Thyroid gland (tissue), 4 donors: ENCODE measurements at regions not wholly inside any gene's neighbourhood (a gene's known extent, or its start where the extent isn't known, plus 50 kb on each side); places are given as distances from the start of the nearest gene placed in this dataset.

Source experiments
- POLR2A ChIP-seq, 2 donors: fragments of 450-650 bp; IDR thresholded peaks; one replicate each; pipeline ENCODE4 v1.6.1; 2017; ENCODE audit warnings: antibody characterized with exemption in 2 of 2, mild to moderate bottlenecking in 2 of 2, moderate library complexity in 1 of 2
- TF ChIP-seq, protein P1 (sequence below), 6 experiments: fragments of 200-600 bp in 3 of 6; fragments of 450-650 bp in 3 of 6; sonication (generic) in 3 of 6; IDR thresholded peaks; one replicate each; pipeline ENCODE4 v1.5.1; 2016 to 2019; ENCODE audit warnings: antibody characterized with exemption in 6 of 6, mild to moderate bottlenecking in 2 of 6, inconsistent platforms in 1 of 6, moderate library complexity in 1 of 6

DNA sequence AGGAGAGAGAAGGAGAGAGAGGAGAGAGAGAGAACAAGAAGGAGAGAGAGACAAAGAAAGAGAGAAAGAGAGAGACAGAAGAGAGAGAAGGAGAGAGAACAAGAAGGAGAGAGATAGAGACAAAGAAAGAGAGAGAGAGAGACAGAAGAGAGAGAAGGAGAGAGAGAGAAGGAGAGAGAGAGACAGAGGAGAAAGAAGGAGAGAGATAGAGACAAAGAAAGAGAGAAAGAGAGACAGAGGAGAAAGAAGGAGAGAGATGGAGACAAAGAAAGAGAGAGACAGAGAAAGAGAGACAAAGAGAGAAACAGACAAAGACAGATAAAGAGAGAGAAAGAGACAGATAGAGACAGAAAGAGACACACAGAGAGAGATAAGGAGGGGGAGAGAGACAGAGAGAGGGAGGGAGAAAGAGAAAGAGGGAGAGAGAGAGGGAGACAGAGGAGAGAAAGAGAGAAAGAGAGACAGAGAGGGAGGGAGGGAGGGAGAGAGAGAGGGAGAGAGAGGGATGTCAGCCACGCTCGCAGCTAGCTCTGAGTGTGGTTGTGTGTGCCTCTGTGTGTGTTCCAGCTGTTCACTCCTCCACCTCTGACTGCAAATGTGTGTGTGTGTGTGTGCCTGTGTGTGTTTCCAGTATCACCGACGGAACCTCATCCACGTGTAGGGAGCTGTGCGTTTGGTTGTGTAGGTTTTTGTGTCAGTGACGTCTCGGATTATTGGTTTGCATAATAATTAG is 105.8 kb downstream of the CRLF2 start:
- TF ChIP-seq, protein P1, sequence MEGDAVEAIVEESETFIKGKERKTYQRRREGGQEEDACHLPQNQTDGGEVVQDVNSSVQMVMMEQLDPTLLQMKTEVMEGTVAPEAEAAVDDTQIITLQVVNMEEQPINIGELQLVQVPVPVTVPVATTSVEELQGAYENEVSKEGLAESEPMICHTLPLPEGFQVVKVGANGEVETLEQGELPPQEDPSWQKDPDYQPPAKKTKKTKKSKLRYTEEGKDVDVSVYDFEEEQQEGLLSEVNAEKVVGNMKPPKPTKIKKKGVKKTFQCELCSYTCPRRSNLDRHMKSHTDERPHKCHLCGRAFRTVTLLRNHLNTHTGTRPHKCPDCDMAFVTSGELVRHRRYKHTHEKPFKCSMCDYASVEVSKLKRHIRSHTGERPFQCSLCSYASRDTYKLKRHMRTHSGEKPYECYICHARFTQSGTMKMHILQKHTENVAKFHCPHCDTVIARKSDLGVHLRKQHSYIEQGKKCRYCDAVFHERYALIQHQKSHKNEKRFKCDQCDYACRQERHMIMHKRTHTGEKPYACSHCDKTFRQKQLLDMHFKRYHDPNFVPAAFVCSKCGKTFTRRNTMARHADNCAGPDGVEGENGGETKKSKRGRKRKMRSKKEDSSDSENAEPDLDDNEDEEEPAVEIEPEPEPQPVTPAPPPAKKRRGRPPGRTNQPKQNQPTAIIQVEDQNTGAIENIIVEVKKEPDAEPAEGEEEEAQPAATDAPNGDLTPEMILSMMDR (IDR thresholded peaks at IDR 0.05) = no peak
- TF ChIP-seq POLR2A (IDR thresholded peaks at IDR 0.05) = no peak
